ENCODE measurements at regions not wholly inside any gene's neighbourhood (a gene's known extent, or its start where the extent isn't known, plus 50 kb on each side); places are given as distances from the start of the nearest gene placed in this dataset.

DNA sequence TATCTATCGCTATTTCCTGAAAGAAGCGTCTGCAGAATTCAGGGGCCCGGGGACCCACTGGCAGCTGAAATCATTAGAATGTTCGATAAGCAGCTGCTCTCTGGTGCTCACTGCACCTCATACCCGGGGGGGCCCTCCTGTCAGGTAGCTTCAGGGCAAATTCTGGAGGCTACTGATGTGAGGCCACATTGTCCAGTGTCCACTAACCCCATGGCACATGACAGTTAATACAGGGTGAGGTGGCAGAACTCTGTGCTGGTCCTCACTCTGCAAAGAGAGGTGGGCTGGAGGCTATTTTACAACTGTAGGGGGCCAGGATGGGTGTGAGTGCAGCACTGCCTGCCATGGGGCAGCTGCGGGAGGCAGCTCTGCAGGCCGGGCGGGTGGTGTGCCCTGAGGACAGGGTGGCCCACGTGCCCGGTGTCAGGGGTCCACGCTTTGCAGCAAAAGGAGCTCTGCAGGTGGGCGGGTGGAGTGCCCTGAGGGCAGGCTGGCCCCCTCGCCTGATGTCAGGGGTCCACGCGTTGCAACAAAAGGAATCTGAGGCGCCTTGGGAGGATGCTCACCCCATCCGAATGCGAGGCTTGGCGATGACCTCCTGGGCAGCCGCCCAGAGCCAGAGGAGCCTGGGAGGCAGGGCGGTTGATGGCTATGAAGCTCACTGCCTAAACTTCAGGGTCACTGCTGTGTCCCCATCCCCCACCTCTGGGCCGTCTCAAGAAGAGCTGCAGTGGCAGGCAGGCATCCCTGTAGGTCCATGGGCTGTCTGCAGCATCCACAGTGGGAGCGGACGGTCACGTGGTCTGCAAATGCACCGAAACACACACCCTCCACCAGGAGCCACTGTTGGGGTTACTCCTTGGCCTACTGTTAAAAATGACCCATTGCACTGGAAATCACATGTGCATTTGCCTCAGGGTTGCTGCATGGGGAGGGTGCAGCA lies 207.0 kb upstream of the SALL3 start:
- DNase-seq (ENCODE audit: low spot score) = no peak

DNA sequence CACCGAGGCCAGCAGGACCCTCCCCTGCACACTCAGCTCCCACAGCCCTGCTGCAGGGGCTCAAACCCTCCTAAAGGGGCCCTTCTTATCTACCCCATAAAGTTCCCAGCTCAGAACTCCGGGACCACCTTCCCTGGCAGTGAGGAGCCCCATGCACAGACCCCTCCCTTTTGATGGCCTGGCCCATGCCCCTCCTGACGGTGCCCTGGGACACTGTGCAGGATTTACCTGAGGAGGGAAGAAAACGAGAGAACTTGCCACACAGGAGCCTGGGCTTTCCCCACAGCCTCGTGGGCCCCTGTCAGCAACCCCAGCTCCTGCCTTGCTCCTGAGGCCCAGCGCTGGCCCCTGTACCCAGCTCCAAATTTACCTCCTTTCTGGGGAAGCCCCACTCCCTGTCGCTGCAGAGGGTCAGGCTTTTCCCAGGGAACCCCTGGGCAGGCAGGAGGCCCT lies 206.3 kb upstream of the SALL3 start:
- DNase-seq (ENCODE audit: low spot score) = no peak

DNA sequence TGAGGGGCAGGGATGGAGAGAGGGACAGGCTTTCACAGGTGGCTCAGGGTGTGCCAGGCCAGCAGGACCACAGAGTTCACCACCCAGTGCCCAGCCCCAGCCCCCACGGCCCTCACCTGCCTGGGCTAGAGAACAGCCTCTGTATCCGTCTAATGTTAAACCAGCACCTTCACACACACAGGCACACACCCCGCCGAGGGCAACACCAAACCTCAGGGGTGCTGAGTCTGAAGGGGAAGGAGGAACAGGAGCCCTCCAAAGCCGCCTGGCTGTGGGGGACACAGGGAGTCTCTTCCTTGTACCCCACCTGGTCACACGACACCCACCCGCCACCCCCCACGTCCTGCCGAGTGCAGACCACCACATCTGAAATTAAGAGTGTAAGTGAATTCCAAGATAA lies 205.8 kb upstream of the SALL3 start:
- DNase-seq (ENCODE audit: low spot score) = no peak

DNA sequence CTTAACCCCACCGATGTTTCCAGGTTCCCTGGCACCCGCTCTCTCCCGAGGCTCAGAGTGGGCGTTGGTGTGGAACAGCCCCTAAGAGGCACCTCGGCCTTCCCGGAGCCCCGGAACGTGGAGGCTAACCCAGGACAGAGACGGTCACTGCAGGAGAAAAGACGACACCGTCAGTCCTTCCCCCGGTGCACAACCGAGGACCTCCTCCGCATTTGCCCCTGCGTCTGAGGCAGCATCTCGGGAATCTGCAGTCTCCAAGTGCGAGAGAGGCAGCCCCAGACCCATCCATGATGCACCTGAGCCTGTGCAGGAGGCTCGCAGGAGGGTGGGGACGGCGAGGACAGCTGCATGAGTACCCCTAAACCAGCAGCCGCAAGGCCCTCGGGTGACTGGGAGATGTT lies 204.9 kb upstream of the SALL3 start:
- no peak for DNase-seq (ENCODE audit: low spot score)

DNA sequence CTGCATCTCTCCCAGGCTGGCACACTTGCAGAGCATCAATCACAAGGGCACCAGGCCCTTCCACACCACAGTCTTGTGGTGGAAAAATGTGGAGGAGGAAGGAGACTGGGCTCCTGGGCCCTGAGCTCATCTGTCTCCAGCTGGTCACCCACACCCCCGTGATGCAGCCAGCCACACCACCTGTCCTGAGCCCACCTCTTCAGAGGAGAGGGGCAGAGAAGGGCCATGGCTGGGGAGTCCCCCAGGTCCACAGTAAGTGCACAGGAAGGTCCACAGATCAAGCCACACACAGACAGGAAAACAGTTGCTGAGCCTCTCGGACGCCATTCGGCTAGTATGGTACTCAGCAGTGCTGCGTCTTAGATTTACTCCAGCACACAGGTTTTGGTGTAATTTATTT lies 203.5 kb upstream of the SALL3 start:
- no peak for DNase-seq (ENCODE audit: low spot score)

DNA sequence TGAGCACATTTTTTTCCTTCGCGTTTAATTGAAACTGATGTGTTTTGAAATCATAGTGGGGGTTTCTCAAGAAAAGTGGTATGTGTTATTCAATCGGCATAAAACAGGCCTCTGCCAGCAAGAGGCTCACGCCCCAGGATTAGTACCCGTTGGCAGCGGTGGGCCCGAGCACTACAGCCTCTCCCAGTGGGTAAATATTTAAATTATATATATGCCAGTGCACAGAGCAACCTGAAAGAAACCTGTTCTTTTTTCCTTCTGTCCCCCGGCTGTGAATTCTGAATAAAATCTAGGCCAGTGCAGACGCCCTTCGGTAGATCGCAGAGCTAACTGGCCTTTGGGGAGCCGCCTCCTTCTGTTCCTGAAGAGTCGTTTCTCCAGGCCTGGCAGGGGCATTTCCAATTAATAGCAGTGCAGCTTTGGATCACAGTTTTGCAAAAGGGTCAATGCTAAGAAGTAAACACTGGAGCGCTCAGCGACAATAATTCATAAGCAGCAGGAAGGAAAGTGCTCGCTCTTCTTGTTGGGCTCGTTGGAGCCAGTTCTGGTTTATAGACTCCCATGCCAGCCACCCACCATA lies 202.8 kb upstream of the SALL3 start:
- DNase-seq (ENCODE audit: low spot score) = no peak

- DNase-seq (ENCODE audit: low spot score) = no peak
Observed at GRCh38 chr18:78777992-78778391, 201.6 kb upstream of the SALL3 start.

- DNase-seq (ENCODE audit: low spot score) = no peak
Observed at GRCh38 chr18:78778651-78779050, 201.0 kb upstream of the SALL3 start.

- DNase-seq (ENCODE audit: low spot score) = no peak
Observed at GRCh38 chr18:78779996-78780718, 199.5 kb upstream of the SALL3 start.

DNA sequence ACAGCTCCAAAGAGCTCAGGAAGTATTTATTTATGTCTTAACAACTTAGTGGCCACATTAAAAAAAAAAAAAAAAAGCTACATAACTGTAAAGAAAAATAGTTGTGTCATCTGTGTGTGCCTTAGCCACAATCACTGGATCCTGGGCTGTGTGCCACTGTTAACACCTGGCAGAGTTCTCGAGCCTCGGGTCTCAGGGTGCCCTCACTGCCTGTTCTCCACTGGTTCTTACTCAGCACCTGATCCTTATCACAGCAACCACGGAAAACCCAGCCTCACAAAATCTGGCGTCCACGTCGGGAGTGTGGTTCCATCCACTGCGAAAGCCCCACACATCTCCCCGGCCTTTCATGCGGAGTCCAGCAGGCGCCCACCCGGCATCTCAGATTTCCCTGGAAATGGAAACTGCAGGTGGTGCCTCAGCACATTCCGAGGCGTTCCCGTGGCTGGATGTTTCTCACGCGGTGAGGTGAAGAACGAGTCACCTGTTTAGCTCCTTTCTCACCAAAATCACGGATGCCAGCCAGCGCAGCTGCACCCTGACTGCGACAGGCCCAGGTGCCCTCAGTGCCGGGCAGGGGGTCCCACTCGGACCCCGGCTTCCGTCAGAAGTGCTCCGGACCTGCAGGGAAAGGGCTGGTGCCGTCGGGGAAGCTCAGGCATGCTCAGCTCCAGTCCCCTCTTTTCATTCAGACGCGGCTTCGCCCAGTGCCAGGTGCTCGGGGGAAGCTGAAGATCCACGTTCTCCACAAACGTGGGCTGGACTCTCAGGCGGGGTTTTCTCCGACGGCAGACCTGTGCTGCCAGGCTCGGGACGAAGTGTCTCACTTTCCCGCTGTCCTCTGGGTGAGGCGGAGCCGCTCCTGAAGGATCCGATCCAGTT lies 198.7 kb upstream of the SALL3 start:
- DNase-seq (ENCODE audit: low spot score) = no peak

GRCh38 chr18:78781601-78781960 lies 198.0 kb upstream of the SALL3 start:
- no peak for DNase-seq (ENCODE audit: low spot score)

- no peak for DNase-seq (ENCODE audit: low spot score)
Observed at GRCh38 chr18:78782951-78783563, 196.6 kb upstream of the SALL3 start.

GRCh38 chr18:78783564-78783960 lies 196.1 kb upstream of the SALL3 start:
- DNase-seq (ENCODE audit: low spot score) = no peak

- DNase-seq (ENCODE audit: low spot score) = no peak
Observed at GRCh38 chr18:78784861-78785260, 194.8 kb upstream of the SALL3 start.

- no peak for DNase-seq (ENCODE audit: low spot score)
Observed at GRCh38 chr18:78785706-78786105, 193.9 kb upstream of the SALL3 start.

GRCh38 chr18:78786776-78787175 lies 192.8 kb upstream of the SALL3 start:
- no peak for DNase-seq (ENCODE audit: low spot score)

GRCh38 chr18:78787751-78788150 lies 191.9 kb upstream of the SALL3 start:
- DNase-seq (ENCODE audit: low spot score) = no peak

DNA sequence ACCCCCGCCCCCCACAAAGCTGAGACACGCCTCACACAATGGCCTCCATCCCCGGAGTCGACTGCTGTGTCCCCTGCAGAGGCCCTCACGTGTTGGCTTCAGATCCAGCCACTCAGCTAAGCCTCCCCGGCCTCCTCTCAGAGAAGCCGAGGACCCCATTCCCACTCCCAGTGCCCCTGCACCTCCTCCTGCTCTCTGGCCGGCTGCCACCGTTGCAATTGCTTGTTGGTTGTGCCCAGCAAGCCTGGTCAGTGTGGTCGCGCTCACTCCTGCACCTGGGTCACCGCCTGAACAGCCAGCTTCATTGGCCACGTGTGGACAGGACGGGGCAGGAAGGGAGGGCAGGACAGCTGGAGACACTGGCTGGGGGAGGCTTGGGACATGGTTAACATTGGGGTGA lies 191.5 kb upstream of the SALL3 start:
- no peak for DNase-seq (ENCODE audit: low spot score)

- no peak for DNase-seq (ENCODE audit: low spot score)
Observed at GRCh38 chr18:78789850-78790249, 189.8 kb upstream of the SALL3 start.

- no peak for DNase-seq (ENCODE audit: low spot score)
Observed at GRCh38 chr18:78790511-78790910, 189.1 kb upstream of the SALL3 start.

DNA sequence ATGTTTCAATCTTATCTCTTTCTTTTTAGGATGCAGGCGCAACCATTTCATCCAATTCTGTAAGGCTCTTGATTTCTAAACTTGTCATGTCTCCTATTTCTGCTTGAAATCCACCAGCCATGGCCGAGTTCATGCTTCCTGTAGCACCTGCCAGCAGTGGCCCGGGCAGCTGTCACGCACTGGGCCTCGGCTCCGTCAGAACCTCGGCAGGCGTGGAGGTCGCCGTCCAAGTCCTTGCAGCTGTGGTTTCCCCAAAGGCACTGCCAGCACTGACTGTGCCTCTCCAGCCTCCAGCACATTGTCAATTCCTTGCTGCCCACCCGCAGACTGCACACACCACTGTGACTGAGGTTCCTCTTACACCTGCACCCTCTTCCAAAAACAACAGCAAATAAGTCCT lies 188.7 kb upstream of the SALL3 start:
- no peak for DNase-seq (ENCODE audit: low spot score)

DNA sequence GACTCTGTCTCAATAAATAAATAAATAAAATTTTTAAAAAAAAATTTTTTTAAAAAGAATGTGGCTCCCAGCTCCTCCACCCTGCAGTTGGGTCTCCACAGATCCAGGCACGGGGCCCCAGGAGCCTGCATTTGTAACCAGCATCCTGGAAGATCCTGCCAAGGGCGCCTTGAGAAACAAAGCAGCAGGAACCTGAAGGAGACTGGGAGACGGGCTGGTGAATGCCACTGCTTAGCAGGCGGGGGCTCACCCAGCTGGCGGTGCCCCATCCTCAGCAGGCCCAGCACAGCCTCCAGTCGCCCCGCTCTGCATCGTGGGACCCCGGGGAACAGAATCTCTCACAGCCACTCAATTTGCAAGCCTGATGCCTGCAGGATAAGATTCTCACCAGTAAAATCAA lies 187.5 kb upstream of the SALL3 start:
- DNase-seq (ENCODE audit: low spot score) = no peak

Measured in hematopoietic multipotent progenitor cell treated with erythropoietin and hydrocortisone succinate and interleukin-3 and kit ligand, for 17 days (in vitro differentiated cells).